Esophagus muscularis mucosa (tissue), 4 donors: ENCODE measurements at regions not wholly inside any gene's neighbourhood (a gene's known extent, or its start where the extent isn't known, plus 50 kb on each side); places are given as distances from the start of the nearest gene placed in this dataset.

Source experiments
- CTCF ChIP-seq, 3 experiments: fragments of 200-600 bp in 2 of 3; fragments of 450-650 bp in 1 of 3; sonication (generic) in 2 of 3; IDR thresholded peaks; one replicate each; pipeline ENCODE4 v1.5.1; 2017 to 2019; ENCODE audit warnings: antibody characterized with exemption in 3 of 3, mild to moderate bottlenecking in 2 of 3, moderate library complexity in 1 of 3
- EP300 ChIP-seq: sonication (generic); formaldehyde crosslinking; IDR thresholded peaks from one replicate; pipeline ENCODE4 v1.6.1; 2017; ENCODE audit warnings: antibody characterized with exemption
- POLR2A ChIP-seq: fragments of 450-650 bp; IDR thresholded peaks from one replicate; pipeline ENCODE4 v1.6.1; 2017; ENCODE audit warnings: antibody characterized with exemption, moderate library complexity, mild to moderate bottlenecking, low read depth
- POLR2AphosphoS5 ChIP-seq, 2 donors: sonication (generic); formaldehyde crosslinking; IDR thresholded peaks; one replicate each; pipeline ENCODE4 v1.6.1; 2017; ENCODE audit warnings: antibody characterized with exemption in 2 of 2

- TF ChIP-seq EP300 (no peak), POLR2A (no peak), CTCF (IDR thresholded peaks at IDR 0.05) (no peak), POLR2AphosphoS5 (IDR thresholded peaks at IDR 0.05) (no peak)
These were observed 428.4 kb upstream of the MDFIC2 start for GRCh38 chr3:70740872-70741271.
